ENCODE measurements at regions not wholly inside any gene's neighbourhood (a gene's known extent, or its start where the extent isn't known, plus 50 kb on each side); places are given as distances from the start of the nearest gene placed in this dataset.

DNA sequence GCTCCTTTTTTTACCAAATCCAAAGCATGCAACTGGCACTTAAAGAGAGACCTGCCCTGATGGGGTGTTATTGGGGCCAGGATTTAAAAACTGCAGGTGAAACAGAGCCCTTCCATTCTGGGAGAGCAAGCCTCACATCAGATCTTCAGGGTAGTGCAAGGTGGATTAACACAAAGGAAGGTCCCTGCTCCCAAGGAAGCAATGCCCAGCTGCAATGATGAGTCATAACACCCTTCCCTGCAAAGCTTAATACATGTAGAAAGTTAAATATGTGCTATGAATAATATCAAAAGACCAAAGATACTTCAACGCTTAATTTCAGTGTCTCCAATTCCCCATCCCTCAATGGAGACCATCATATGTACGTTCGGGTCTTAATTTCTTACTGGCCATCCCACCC lies 508.0 kb downstream of the OMA1 start:
- Histone ChIP-seq H3K36me3 (replicated peaks in 1 of 2; ENCODE audit: control insufficient read depth in 1 of 2, insufficient read depth in 2 of 2, low read length in 1 of 2) (no peaks in the 10 kb centered on the region), H3F3A (replicated peaks; ENCODE audit: insufficient read depth) (no peaks in the 10 kb centered on the region), H3K9me2 (no peaks in the 10 kb centered on the region), H4K20me1 (ENCODE audit: insufficient read depth) (no peaks in the 10 kb centered on the region), H2AFZ (ENCODE audit: low read depth) (no peak overlapping the region), H3K9ac (no peak overlapping the region), H3K4me3 (ENCODE audit: low read depth in 2 of 2, low read length in 1 of 2) (no peak overlapping the region), H3K27me3 (ENCODE audit: insufficient read depth) (no peaks in the 10 kb centered on the region), H3K4me2 (no peak overlapping the region), H3K9me3 (no peaks in the 10 kb centered on the region), H3K27ac (ENCODE audit: low read depth in 2 of 2, low read length in 1 of 2) (no peak overlapping the region), H3K4me1 (ENCODE audit: control insufficient read depth in 1 of 2, insufficient read depth in 2 of 2, low read depth in 1 of 2, low read length in 1 of 2) (peaks cover 0 to 2% of the 10 kb centered on the region in 2 experiments; a peak in 3 of 4 replicates), H3K79me2 (ENCODE audit: insufficient read depth) (no peaks in the 10 kb centered on the region)
- no peak for TF ChIP-seq RXRA (IDR thresholded peaks at IDR 0.05; ENCODE audit: borderline replicate concordance, low read depth)
- TF ChIP-seq NRF1 (IDR thresholded peaks at IDR 0.05; ENCODE audit: low read depth, low read length), result no peak
- TF ChIP-seq GABPA (IDR thresholded peaks at IDR 0.05; ENCODE audit: low read depth), result no peak
- TF ChIP-seq RFX5 (IDR thresholded peaks at IDR 0.05; ENCODE audit: low read length), result no peak
- no peak for TF ChIP-seq EZH2phosphoT487 (IDR thresholded peaks at IDR 0.05; ENCODE audit: borderline replicate concordance, low read depth)
- no peak for TF ChIP-seq ELF1 (IDR thresholded peaks at IDR 0.05)
- no peak for TF ChIP-seq FOSL2 (IDR thresholded peaks at IDR 0.05; ENCODE audit: borderline replicate concordance, low read depth)
- TF ChIP-seq, protein P1, sequence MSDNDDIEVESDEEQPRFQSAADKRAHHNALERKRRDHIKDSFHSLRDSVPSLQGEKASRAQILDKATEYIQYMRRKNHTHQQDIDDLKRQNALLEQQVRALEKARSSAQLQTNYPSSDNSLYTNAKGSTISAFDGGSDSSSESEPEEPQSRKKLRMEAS (IDR thresholded peaks at IDR 0.05; ENCODE audit: low read depth), result no peak
- no peak for TF ChIP-seq FOXJ3 (CRISPR knock-in tag; IDR thresholded peaks at IDR 0.05)
- TF ChIP-seq, protein P2, sequence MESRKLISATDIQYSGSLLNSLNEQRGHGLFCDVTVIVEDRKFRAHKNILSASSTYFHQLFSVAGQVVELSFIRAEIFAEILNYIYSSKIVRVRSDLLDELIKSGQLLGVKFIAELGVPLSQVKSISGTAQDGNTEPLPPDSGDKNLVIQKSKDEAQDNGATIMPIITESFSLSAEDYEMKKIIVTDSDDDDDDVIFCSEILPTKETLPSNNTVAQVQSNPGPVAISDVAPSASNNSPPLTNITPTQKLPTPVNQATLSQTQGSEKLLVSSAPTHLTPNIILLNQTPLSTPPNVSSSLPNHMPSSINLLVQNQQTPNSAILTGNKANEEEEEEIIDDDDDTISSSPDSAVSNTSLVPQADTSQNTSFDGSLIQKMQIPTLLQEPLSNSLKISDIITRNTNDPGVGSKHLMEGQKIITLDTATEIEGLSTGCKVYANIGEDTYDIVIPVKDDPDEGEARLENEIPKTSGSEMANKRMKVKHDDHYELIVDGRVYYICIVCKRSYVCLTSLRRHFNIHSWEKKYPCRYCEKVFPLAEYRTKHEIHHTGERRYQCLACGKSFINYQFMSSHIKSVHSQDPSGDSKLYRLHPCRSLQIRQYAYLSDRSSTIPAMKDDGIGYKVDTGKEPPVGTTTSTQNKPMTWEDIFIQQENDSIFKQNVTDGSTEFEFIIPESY (IDR thresholded peaks at IDR 0.05; ENCODE audit: borderline replicate concordance, low read depth), result no peak
- TF ChIP-seq PBX3 (IDR thresholded peaks at IDR 0.05), result no peak
- TF ChIP-seq MXI1 (IDR thresholded peaks at IDR 0.05; ENCODE audit: low read depth, low read length), result no peak
- TF ChIP-seq, protein P3, sequence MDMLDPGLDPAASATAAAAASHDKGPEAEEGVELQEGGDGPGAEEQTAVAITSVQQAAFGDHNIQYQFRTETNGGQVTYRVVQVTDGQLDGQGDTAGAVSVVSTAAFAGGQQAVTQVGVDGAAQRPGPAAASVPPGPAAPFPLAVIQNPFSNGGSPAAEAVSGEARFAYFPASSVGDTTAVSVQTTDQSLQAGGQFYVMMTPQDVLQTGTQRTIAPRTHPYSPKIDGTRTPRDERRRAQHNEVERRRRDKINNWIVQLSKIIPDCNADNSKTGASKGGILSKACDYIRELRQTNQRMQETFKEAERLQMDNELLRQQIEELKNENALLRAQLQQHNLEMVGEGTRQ (IDR thresholded peaks at IDR 0.05; ENCODE audit: borderline replicate concordance, low read depth, low read length), result no peak
- no peak for TF ChIP-seq TCF12 (IDR thresholded peaks at IDR 0.05)
- DNase-seq, result no peak
- ChIA-PET POLR2A (no interaction called here), CTCF (interaction anchor here (0.7 to 1.9 kb wide), 4 partner anchors 8 to 1206 kb away, joined by 3 to 6 read pairs (median 4); partner anchors contain the start of gene DAB1)
- 84% methylated on average over 3 of the region's 3 CpGs for WGBS (ENCODE audit: low lambda C conversion rate)

- H4K20me1 ChIP-seq (ENCODE audit: insufficient read depth), result no peaks in the 10 kb centered on the region
- POLR2A ChIA-PET, result no interaction called here
- no peaks in the 10 kb centered on the region for H3K27me3 ChIP-seq (ENCODE audit: insufficient read depth)
- no peaks in the 10 kb centered on the region for H3K79me2 ChIP-seq (ENCODE audit: insufficient read depth)
- no peaks in the 10 kb centered on the region for H3K9me3 ChIP-seq
- no peaks in the 10 kb centered on the region for H3K36me3 ChIP-seq (replicated peaks in 1 of 2; ENCODE audit: control insufficient read depth in 1 of 2, insufficient read depth in 2 of 2, low read length in 1 of 2)
- no peaks in the 10 kb centered on the region for H3K9me2 ChIP-seq
- H3K27ac ChIP-seq (ENCODE audit: low read depth in 2 of 2, low read length in 1 of 2), result no peak overlapping the region
- H3K9ac ChIP-seq, result no peak overlapping the region
- no peak overlapping the region for H3K4me3 ChIP-seq (ENCODE audit: low read depth in 2 of 2, low read length in 1 of 2)
- peak; percentile 28 for DNase-seq
- peaks cover 0 to 2% of the 10 kb centered on the region in 2 experiments; a peak in 2 of 4 replicates for H3K4me1 ChIP-seq (ENCODE audit: control insufficient read depth in 1 of 2, insufficient read depth in 2 of 2, low read depth in 1 of 2, low read length in 1 of 2)
- CTCF ChIA-PET, result interaction anchor here (0.8 to 2.4 kb wide), 6 partner anchors 10 to 1215 kb away, joined by 3 to 11 read pairs (median 4); no protein-coding TSS in a partner anchor
- WGBS (ENCODE audit: low lambda C conversion rate), result 31% methylated on average over 2 of the region's 2 CpGs
- H3F3A ChIP-seq (replicated peaks; ENCODE audit: insufficient read depth), result no peaks in the 10 kb centered on the region
- no peak overlapping the region for H3K4me2 ChIP-seq
- no peak overlapping the region for H2AFZ ChIP-seq (ENCODE audit: low read depth)
- TF ChIP-seq PBX3 (IDR thresholded peaks at IDR 0.05) (no peak), NFIC (IDR thresholded peaks at IDR 0.05; ENCODE audit: borderline replicate concordance) (no peak), FOXM1 (IDR thresholded peaks at IDR 0.05; ENCODE audit: low read depth) (no peak), RFX5 (IDR thresholded peaks at IDR 0.05; ENCODE audit: low read length) (no peak), MEF2A (IDR thresholded peaks at IDR 0.05; ENCODE audit: borderline replicate concordance, low read depth) (no peak), RAD21 (IDR thresholded peaks at IDR 0.05; ENCODE audit: low read length) (peak; percentile 67)
- TF ChIP-seq, protein P2 (IDR thresholded peaks at IDR 0.05; ENCODE audit: borderline replicate concordance, low read depth), result no peak
- TF ChIP-seq, protein P1 (IDR thresholded peaks at IDR 0.05; ENCODE audit: low read depth), result no peak
- TF ChIP-seq, protein P4, sequence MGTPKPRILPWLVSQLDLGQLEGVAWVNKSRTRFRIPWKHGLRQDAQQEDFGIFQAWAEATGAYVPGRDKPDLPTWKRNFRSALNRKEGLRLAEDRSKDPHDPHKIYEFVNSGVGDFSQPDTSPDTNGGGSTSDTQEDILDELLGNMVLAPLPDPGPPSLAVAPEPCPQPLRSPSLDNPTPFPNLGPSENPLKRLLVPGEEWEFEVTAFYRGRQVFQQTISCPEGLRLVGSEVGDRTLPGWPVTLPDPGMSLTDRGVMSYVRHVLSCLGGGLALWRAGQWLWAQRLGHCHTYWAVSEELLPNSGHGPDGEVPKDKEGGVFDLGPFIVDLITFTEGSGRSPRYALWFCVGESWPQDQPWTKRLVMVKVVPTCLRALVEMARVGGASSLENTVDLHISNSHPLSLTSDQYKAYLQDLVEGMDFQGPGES (IDR thresholded peaks at IDR 0.05; ENCODE audit: low read depth, low read length), result no peak
Measured at GRCh38 chr1:58035523-58035922, 511.0 kb downstream of the OMA1 start.

Data from SK-N-SH (cell line).